Fibroblast of pulmonary artery (primary cell): ENCODE measurements at regions not wholly inside any gene's neighbourhood (a gene's known extent, or its start where the extent isn't known, plus 50 kb on each side); places are given as distances from the start of the nearest gene placed in this dataset.

Source experiments
- DNase-seq: peaks from one replicate; pipeline ENCODE4 v3.0.0-alpha.2; 2010; ENCODE audit warnings: low read depth
- H3K4me3 ChIP-seq: replicated peaks from 2 replicates; pipeline ENCODE4 v1.5.1; 2011; ENCODE audit warnings: low read depth, mild to moderate bottlenecking, control low read depth, low read length, moderate library complexity
- TF ChIP-seq, protein P1 (sequence below): IDR thresholded peaks from 2 replicates; pipeline ENCODE4 v1.5.1; 2011; ENCODE audit warnings: mild to moderate bottlenecking, control low read depth, low read length, inconsistent platforms; ENCODE audit errors: missing control alignments

DNA sequence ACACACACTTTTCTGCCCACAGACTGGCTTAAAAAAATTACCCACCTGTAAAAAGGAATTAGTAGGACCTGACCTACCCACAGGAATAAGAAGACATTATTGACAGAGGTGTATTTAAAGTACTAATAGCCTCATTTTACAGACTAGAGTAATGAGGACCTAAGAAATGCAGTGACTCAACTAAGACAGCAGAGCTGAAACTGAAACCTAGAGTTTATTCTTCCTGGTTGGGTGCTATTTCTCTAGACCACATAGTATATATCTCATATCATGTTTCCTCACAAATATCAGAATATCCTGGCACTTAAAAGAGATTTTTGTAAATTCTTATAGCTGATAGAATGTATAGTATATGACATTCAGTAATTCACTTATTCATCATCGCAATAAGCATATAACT, 435.0 kb downstream of the MAGEE1 start:
- DNase-seq: no peak
- H3K4me3 ChIP-seq: no peak overlapping the region
- TF ChIP-seq, protein P1, sequence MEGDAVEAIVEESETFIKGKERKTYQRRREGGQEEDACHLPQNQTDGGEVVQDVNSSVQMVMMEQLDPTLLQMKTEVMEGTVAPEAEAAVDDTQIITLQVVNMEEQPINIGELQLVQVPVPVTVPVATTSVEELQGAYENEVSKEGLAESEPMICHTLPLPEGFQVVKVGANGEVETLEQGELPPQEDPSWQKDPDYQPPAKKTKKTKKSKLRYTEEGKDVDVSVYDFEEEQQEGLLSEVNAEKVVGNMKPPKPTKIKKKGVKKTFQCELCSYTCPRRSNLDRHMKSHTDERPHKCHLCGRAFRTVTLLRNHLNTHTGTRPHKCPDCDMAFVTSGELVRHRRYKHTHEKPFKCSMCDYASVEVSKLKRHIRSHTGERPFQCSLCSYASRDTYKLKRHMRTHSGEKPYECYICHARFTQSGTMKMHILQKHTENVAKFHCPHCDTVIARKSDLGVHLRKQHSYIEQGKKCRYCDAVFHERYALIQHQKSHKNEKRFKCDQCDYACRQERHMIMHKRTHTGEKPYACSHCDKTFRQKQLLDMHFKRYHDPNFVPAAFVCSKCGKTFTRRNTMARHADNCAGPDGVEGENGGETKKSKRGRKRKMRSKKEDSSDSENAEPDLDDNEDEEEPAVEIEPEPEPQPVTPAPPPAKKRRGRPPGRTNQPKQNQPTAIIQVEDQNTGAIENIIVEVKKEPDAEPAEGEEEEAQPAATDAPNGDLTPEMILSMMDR: no peak

DNA sequence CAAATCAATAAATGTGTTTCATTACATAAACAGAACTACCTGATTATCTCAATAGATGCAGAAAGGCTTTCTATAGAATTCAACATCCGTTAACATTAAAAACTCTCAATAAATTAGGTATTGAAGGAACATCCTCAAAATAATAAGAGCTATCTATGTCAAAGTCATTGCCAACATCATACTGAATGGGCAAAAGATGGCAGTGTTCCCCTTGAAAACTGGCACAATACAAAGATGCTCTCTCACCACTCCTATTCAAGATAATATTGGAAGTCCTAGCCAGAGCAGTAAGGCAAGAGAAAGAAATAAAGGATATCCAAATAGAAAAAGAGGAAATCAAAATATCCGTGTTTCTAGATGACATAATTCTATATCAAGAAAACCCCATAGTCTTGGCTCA, 466.4 kb downstream of the MAGEE1 start:
- TF ChIP-seq, protein P1: no peak
- DNase-seq: no peak

DNA sequence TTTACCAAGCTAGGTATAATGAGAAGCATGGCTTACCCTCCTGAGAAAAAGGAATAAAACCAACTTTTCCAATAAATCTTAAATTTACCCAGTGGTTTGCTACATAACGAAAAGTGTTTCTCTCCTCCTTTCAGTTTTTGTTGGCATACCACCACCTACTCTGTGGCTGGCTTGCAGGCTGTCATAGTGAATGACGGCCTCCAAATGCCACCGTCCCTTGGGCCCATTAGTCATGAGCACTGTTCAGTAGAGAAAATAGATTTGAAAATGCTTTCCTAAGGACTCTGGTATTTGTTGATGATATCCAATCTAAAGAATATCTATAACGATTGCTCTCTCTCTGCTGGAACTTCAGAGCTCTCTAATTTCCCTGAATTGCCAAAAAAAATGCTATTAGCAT, 488.3 kb downstream of the MAGEE1 start:
- DNase-seq: no peak
- TF ChIP-seq, protein P1: no peak
- no peak overlapping the region for H3K4me3 ChIP-seq

More for the DNA sequence above, 466.4 kb downstream of the MAGEE1 start:
- H3K4me3 ChIP-seq: no peak overlapping the region

DNA sequence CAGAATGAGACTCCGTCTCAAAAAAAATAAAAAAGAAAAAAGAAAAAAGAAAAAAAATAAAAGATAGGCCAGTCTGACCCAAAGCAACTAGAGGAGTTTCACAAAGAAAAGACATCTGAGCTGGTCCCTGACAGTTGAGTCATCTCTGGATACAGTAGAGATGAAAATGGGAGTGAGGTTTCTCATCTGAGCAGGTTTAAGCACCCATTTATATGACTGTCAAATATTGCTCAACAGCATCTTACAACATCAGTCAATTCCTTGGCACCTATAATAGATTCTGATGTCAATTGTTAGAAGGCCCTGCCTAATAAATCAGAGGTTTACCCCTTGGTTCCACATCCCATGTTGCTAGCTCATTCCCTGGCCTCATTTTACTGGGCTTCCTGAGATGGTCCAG, 490.5 kb downstream of the MAGEE1 start:
- no peak overlapping the region for H3K4me3 ChIP-seq
- no peak for DNase-seq
- TF ChIP-seq, protein P1: no peak

DNA sequence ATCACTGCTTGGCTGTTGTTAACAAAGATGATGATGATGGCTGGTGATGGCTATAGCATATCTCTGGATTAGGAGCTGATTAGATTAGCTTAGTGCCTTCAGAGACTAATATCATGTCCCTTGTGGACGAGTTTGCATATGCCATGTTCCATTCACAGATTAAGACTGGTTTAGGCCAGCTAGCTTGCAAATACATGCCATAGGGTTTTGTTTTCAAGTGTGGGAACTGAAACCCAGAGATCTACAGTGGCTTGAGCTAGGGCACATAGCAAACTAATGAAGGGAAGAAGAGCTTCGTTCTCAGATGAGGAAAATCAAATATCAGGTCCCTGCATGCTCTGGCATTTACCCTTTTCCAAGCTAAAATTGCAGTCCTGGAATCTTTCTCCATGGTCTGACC, 492.3 kb downstream of the MAGEE1 start:
- no peak overlapping the region for H3K4me3 ChIP-seq
- DNase-seq: no peak
- TF ChIP-seq, protein P1: no peak

DNA sequence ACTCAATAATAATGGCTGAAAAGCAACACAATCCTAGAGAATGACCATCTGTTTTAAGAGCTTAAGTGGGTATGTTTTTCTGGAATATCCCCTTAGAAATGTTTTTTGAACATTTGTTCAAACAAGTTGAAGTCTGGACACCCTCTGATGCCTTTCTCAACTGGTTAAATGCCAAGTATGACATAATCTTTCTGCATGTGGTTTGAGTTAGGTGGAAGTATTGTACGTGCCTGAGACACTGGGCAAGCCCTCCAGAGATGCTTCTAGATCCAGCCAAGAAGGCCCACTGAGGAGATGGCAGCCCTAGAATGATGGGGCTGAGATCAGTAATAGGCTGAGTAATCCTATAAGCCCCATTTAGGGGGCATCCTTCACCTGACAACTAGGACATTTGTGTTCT, 493.1 kb downstream of the MAGEE1 start:
- H3K4me3 ChIP-seq: no peak overlapping the region
- TF ChIP-seq, protein P1: no peak
- DNase-seq: no peak

DNA sequence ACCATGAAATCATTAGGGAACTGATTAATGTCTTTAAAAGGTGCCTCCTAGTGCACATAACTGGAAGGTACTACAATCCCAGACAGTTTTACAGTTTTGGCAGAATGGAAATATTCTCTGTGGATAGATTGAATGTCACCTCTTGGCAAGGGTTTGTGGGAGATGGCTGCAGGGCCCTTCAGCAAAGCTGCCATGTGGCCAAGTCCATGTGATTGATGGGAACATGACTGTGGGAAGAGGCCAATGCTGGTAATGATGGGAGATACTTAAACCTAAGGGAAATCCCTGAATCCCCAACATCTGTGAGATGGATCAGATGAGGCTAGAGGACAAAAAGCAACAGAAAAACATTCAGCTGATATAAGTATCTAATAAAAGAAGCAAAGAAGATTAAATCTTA, 493.7 kb downstream of the MAGEE1 start:
- DNase-seq: no peak
- no peak overlapping the region for H3K4me3 ChIP-seq
- TF ChIP-seq, protein P1: no peak
